Mesothelial cell of epicardium (in vitro differentiated cells): ENCODE measurements at regions not wholly inside any gene's neighbourhood (a gene's known extent, or its start where the extent isn't known, plus 50 kb on each side); places are given as distances from the start of the nearest gene placed in this dataset.

Experiments used
- DNase-seq, 2 experiments: peaks; one replicate each; pipeline ENCODE4 v3.0.0; 2021; ENCODE audit warnings: low spot score in 2 of 2; ENCODE audit not compliant: unreplicated experiment in 2 of 2
- H3K27ac Mint-ChIP-seq: 2 replicates; pipeline ENCODE4 v1.8.0; 2021; ENCODE audit warnings: mixed read lengths
- H3K27me3 Mint-ChIP-seq: 2 replicates; pipeline ENCODE4 v1.8.0; 2021; ENCODE audit warnings: low read depth, mixed read lengths
- H3K36me3 Mint-ChIP-seq: 2 replicates; pipeline ENCODE4 v1.8.0; 2021; ENCODE audit warnings: mixed read lengths
- H3K4me1 Mint-ChIP-seq: 2 replicates; pipeline ENCODE4 v1.8.0; 2021; ENCODE audit warnings: mixed read lengths
- H3K4me3 Mint-ChIP-seq: 2 replicates; pipeline ENCODE4 v1.8.0; 2021; ENCODE audit warnings: mild to moderate bottlenecking, moderate library complexity, mixed read lengths
- H3K9me3 Mint-ChIP-seq: 2 replicates; pipeline ENCODE4 v1.8.0; 2021; ENCODE audit warnings: mixed read lengths
- CTCF ChIP-seq: fragments of 200-600 bp; sonication (generic); IDR thresholded peaks from one replicate; pipeline ENCODE4 v1.5.0; 2021; ENCODE audit warnings: antibody characterized with exemption; ENCODE audit not compliant: unreplicated experiment

DNA sequence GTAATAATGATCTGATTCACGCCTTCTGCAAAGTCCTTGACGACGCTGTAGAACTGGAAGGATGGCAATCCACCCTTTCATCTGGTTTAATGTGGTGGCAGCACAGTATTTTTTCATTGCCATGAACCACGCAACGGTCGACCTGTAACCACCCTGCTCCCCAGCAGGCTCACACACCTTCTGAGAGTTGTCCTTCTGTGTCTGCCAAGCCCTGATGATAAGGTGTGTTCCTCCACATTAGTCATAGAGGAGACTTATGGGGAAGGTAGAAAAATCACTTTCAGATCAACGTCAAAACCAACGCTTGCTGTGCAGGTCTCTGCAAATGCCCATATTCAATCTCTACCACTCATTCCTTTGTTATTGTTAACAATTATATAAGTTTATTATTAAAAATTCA lies 328.7 kb downstream of the SIPA1L2 start:
- H3K36me3 Mint-ChIP-seq, result no peaks in the 10 kb centered on the region
- no peak overlapping the region for H3K4me3 Mint-ChIP-seq
- H3K9me3 Mint-ChIP-seq, result no peaks in the 10 kb centered on the region

DNA sequence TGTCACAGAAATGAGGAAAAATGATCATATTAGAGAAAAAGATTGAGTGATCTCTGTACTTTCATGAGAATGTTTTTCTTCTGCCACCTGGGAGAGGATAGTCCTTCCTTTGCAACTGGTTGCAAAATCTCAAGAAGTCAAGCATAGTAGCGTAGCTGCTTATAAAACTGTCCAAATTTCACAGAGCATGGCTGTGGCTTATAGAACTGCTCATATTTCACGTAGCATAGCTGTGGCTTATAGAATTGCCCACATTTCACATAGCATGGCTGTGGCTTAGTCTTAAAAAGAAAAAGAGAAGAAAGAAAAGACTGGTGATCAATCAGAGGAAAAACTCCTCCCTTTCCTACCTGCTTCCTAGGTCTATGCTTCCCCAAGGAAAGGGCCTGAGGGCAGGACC lies 329.5 kb downstream of the SIPA1L2 start:
- DNase-seq, result no peak
- TF ChIP-seq CTCF, result no peak
- Mint-ChIP-seq H3K27ac (no peak overlapping the region), H3K36me3 (no peaks in the 10 kb centered on the region), H3K4me3 (no peak overlapping the region), H3K27me3 (peaks cover 4% of the 10 kb centered on the region), H3K4me1 (peaks cover 18% of the 10 kb centered on the region), H3K9me3 (no peaks in the 10 kb centered on the region)

More for the DNA sequence above, 328.7 kb downstream of the SIPA1L2 start:
- Mint-ChIP-seq H3K4me1 (peaks cover 21% of the 10 kb centered on the region), H3K27me3 (peaks cover 4% of the 10 kb centered on the region), H3K27ac (no peak overlapping the region)
- no peak for TF ChIP-seq CTCF
- DNase-seq, result no peak

- peaks cover 28% of the 10 kb centered on the region for H3K4me1 Mint-ChIP-seq
- no peak for DNase-seq
- H3K36me3 Mint-ChIP-seq, result no peaks in the 10 kb centered on the region
- no peak for TF ChIP-seq CTCF
- no peaks in the 10 kb centered on the region for H3K9me3 Mint-ChIP-seq
- H3K27ac Mint-ChIP-seq, result no peak overlapping the region
- no peak overlapping the region for H3K4me3 Mint-ChIP-seq
- H3K27me3 Mint-ChIP-seq, result peaks cover 4% of the 10 kb centered on the region
These were observed 333.5 kb downstream of the SIPA1L2 start for GRCh38 chr1:232296461-232296860.

GRCh38 chr1:232293361-232293760 lies 336.6 kb downstream of the SIPA1L2 start:
- no peak overlapping the region for H3K27ac Mint-ChIP-seq
- H3K27me3 Mint-ChIP-seq, result peaks cover 1% of the 10 kb centered on the region
- H3K4me1 Mint-ChIP-seq, result peaks cover 23% of the 10 kb centered on the region
- no peaks in the 10 kb centered on the region for H3K9me3 Mint-ChIP-seq
- TF ChIP-seq CTCF, result no peak
- DNase-seq, result no peak
- no peaks in the 10 kb centered on the region for H3K36me3 Mint-ChIP-seq
- H3K4me3 Mint-ChIP-seq, result no peak overlapping the region

- no peak for DNase-seq
- Mint-ChIP-seq H3K36me3 (no peaks in the 10 kb centered on the region), H3K9me3 (no peaks in the 10 kb centered on the region), H3K27ac (peak overlapping the region; percentile 13), H3K4me3 (no peak overlapping the region), H3K4me1 (peaks cover 25% of the 10 kb centered on the region), H3K27me3 (peaks cover 1% of the 10 kb centered on the region)
- TF ChIP-seq CTCF, result no peak
These were observed 337.1 kb downstream of the SIPA1L2 start for GRCh38 chr1:232292818-232293217.

GRCh38 chr1:232292239-232292638 lies 337.7 kb downstream of the SIPA1L2 start:
- H3K4me3 Mint-ChIP-seq, result no peak overlapping the region
- peak overlapping the region; percentile 13 for H3K27ac Mint-ChIP-seq
- no peaks in the 10 kb centered on the region for H3K9me3 Mint-ChIP-seq
- DNase-seq, result no peak
- peaks cover 1% of the 10 kb centered on the region for H3K27me3 Mint-ChIP-seq
- H3K36me3 Mint-ChIP-seq, result no peaks in the 10 kb centered on the region
- peaks cover 26% of the 10 kb centered on the region for H3K4me1 Mint-ChIP-seq
- no peak for TF ChIP-seq CTCF
